PFSK-1 (cell line): ENCODE measurements at regions not wholly inside any gene's neighbourhood (a gene's known extent, or its start where the extent isn't known, plus 50 kb on each side); places are given as distances from the start of the nearest gene placed in this dataset.

Source experiments
- FOXP2 ChIP-seq: optimal IDR thresholded peaks from 2 replicates; pipeline ENCODE3; 2011; ENCODE audit warnings: borderline replicate concordance, control low read depth, inconsistent platforms; ENCODE audit not compliant: insufficient read depth; ENCODE audit errors: extremely low read length, extremely low read depth
- POLR2AphosphoS5 ChIP-seq: IDR thresholded peaks from 2 replicates; pipeline ENCODE4 v1.6.1; 2012; ENCODE audit warnings: low read depth, mild to moderate bottlenecking, control low read depth, low read length, moderate library complexity
- REST ChIP-seq, 2 experiments: IDR thresholded peaks; 2 replicates each; pipeline versions ENCODE4 v1.6.1 to v1.8.0; 2011 to 2012; ENCODE audit warnings: low read depth in 2 of 2, low read length in 2 of 2, control low read depth in 1 of 2, inconsistent platforms in 1 of 2, mild to moderate bottlenecking in 1 of 2, moderate library complexity in 1 of 2; ENCODE audit not compliant: insufficient read depth in 1 of 2
- SIN3A ChIP-seq: IDR thresholded peaks from 2 replicates; pipeline ENCODE4 v1.6.1; 2012; ENCODE audit warnings: mild to moderate bottlenecking, low read length, moderate library complexity, borderline replicate concordance; ENCODE audit not compliant: insufficient read depth
- TAF1 ChIP-seq: IDR thresholded peaks from 2 replicates; pipeline ENCODE4 v1.6.1; 2012; ENCODE audit warnings: low read length, control low read depth, borderline replicate concordance; ENCODE audit not compliant: insufficient read depth

- TF ChIP-seq POLR2AphosphoS5 (no peak), TAF1 (no peak), SIN3A (no peak), REST (IDR thresholded peaks at IDR 0.05; ENCODE audit: insufficient read depth in 1 of 2, low read depth in 2 of 2, low read length in 2 of 2) (no peak), FOXP2 (no peak)
Measured at GRCh38 chr6:140775061-140775460, 1357.7 kb upstream of the GJE1 start.

DNA sequence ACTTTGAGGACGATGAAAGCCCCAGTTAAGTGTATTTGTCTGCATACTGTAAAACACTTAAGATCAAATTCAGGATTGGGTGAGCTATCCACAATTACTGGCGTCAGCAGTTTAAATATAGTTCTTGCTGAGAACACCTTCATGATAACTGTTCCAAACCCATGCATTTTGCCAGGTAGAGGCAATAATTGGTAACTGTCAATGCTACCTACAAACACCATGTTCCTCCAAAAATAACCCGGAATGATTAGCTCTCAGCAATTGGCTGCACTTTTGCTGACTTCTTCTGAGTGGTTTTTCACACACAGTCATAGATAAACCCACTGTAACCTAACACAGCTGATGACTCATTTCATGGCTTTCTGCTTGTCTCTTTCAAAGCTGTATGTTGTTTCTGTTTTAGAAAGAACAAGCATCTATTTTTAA lies 1358.6 kb upstream of the GJE1 start:
- TF ChIP-seq REST (IDR thresholded peaks at IDR 0.05; ENCODE audit: insufficient read depth in 1 of 2, low read depth in 2 of 2, low read length in 2 of 2) (no peak), TAF1 (no peak), FOXP2 (no peak), SIN3A (no peak), POLR2AphosphoS5 (no peak)

DNA sequence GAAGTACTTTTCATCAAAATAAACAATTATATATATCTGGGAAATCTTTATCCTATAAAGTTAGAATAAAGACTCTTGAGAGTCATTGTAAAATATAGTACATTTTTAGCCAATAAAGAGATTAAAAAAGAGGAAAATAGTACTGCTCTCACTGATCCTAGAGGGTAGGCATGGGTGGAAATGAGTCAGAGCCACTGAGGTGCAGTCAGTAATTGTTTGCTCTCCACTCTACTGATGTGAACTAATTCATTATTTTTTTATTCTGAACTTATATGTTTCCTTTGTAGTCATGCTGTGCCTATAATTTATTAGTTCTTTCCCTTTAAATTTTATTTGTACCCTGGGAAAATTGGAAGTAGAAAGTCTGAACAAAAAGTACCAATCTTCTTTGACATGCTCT lies 1359.4 kb upstream of the GJE1 start:
- TF ChIP-seq REST (IDR thresholded peaks at IDR 0.05; ENCODE audit: insufficient read depth in 1 of 2, low read depth in 2 of 2, low read length in 2 of 2) (no peak), SIN3A (no peak), TAF1 (no peak), FOXP2 (no peak), POLR2AphosphoS5 (no peak)

DNA sequence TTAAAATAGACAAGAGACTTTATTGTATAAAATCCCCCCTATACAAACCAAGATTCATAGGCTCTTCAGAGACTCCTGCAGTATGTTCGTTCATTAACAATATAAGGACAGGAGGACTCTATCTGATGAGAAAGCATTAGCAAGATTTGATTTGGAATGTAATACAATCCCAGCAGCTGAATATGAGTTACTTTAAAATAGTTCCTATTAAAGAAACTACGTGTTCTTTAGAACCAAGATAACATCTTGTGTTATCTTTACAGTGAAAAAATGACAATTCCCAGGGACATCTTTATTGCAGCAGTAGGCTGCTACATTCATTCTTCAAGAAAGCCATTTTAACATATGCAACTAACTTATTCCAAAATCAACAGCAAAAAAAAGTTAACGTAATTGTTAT lies 1360.1 kb upstream of the GJE1 start:
- TF ChIP-seq TAF1 (no peak), POLR2AphosphoS5 (no peak), REST (IDR thresholded peaks at IDR 0.05; ENCODE audit: insufficient read depth in 1 of 2, low read depth in 2 of 2, low read length in 2 of 2) (no peak), FOXP2 (no peak), SIN3A (no peak)

DNA sequence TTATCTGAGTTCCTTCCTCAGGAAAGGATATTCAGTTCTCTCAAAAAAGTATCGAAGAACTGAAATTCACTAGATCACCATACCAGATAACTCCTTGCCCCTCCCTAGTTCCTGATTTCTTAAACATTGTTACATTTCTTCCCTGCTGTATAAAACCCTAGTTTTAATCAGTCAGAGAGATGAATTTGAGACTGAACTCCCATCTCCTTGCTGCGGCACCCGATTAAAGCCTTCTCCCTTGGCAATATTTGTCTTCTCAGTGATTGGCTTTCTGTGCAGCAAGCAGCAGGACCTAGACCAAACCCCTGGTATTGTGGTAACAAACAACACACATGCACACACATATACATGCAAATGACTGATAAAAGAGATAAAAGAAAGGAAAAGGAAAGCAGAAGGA lies 1364.6 kb upstream of the GJE1 start:
- no peak for TF ChIP-seq SIN3A
- no peak for TF ChIP-seq POLR2AphosphoS5
- TF ChIP-seq TAF1 = no peak
- TF ChIP-seq REST (IDR thresholded peaks at IDR 0.05; ENCODE audit: insufficient read depth in 1 of 2, low read depth in 2 of 2, low read length in 2 of 2) = no peak
- no peak for TF ChIP-seq FOXP2
